ENCODE measurements at regions not wholly inside any gene's neighbourhood (a gene's known extent, or its start where the extent isn't known, plus 50 kb on each side); places are given as distances from the start of the nearest gene placed in this dataset.

- no peaks in the 10 kb centered on the region for H3K27me3 ChIP-seq (ENCODE audit: low read depth, low read length)
- H3K27ac ChIP-seq (ENCODE audit: low read length) = no peak overlapping the region
- H3K36me3 ChIP-seq (ENCODE audit: control insufficient read depth in 1 of 2, insufficient read depth in 2 of 2, low read length in 2 of 2) = no peaks in the 10 kb centered on the region
- no peaks in the 10 kb centered on the region for H3K4me1 ChIP-seq (ENCODE audit: control insufficient read depth in 1 of 2, insufficient read depth in 2 of 2, low read length in 2 of 2)
- peaks cover 0 to 4% of the 10 kb centered on the region in 2 donors for H3K9me3 ChIP-seq (ENCODE audit: control insufficient read depth in 1 of 2, low read length in 2 of 2)
- H3K4me3 ChIP-seq (ENCODE audit: low read depth in 1 of 2, low read length in 2 of 2) = no peak overlapping the region
Measured at GRCh38 chr16:17603626-17604025, 132.9 kb upstream of the XYLT1 start.

- H3K9me3 ChIP-seq (ENCODE audit: control insufficient read depth in 1 of 2, low read length in 2 of 2) = peaks cover 0 to 5% of the 10 kb centered on the region in 2 donors
- no peaks in the 10 kb centered on the region for H3K4me1 ChIP-seq (ENCODE audit: control insufficient read depth in 1 of 2, insufficient read depth in 2 of 2, low read length in 2 of 2)
- no peak overlapping the region for H3K27ac ChIP-seq (ENCODE audit: low read length)
- H3K27me3 ChIP-seq (ENCODE audit: low read depth, low read length) = no peaks in the 10 kb centered on the region
- H3K4me3 ChIP-seq (ENCODE audit: low read depth in 1 of 2, low read length in 2 of 2) = no peak overlapping the region
- no peaks in the 10 kb centered on the region for H3K36me3 ChIP-seq (ENCODE audit: control insufficient read depth in 1 of 2, insufficient read depth in 2 of 2, low read length in 2 of 2)
Measured at GRCh38 chr16:17602678-17603077, 131.9 kb upstream of the XYLT1 start.

GRCh38 chr16:17598968-17599367, 128.2 kb upstream of the XYLT1 start:
- H3K4me3 ChIP-seq (ENCODE audit: low read depth in 1 of 2, low read length in 2 of 2) = no peak overlapping the region
- H3K4me1 ChIP-seq (ENCODE audit: control insufficient read depth in 1 of 2, insufficient read depth in 2 of 2, low read length in 2 of 2) = no peaks in the 10 kb centered on the region
- H3K36me3 ChIP-seq (ENCODE audit: control insufficient read depth in 1 of 2, insufficient read depth in 2 of 2, low read length in 2 of 2) = no peaks in the 10 kb centered on the region

DNA sequence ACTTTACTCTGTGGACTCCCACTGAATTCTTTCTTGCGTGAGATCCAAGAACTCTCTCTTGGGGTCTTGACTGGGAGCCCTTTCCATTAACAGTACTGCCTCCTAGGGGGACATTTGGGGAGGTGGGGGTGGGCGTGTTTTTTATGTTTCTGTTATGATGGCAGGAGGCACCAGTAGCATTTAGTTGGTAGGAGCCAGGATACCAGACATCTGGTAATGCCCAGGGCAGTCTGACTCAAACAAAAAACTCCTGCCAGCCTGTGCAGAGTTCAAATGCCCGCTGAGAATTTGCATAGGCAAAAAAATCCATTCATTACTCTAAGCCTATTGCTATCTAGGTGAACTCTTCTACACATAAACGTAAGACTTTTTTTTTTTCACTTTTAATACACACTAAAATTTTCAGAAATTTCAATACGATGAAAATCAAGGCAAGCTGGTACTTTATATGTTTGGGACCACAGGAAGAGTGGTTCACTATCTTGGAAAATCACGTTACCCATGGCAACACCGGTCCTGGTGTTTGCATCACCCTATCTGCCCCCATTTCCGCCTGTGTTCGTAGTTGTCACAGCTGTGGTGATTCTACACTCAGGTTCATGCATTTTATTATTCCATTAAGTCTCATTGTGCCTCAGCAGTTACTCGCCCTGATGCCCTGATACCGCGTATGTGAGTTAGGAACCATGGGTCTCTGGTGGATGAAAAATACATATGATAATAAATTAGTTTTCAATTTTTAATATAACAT, 121.1 kb upstream of the XYLT1 start:
- Histone ChIP-seq H3K4me1 (ENCODE audit: control insufficient read depth in 1 of 2, insufficient read depth in 2 of 2, low read length in 2 of 2) (no peaks in the 10 kb centered on the region), H3K36me3 (ENCODE audit: control insufficient read depth in 1 of 2, insufficient read depth in 2 of 2, low read length in 2 of 2) (no peaks in the 10 kb centered on the region), H3K27ac (ENCODE audit: low read length) (no peak overlapping the region), H3K27me3 (ENCODE audit: low read depth, low read length) (no peaks in the 10 kb centered on the region), H3K9me3 (ENCODE audit: control insufficient read depth in 1 of 2, low read length in 2 of 2) (peaks cover 0 to 3% of the 10 kb centered on the region in 2 donors), H3K4me3 (ENCODE audit: low read depth in 1 of 2, low read length in 2 of 2) (no peak overlapping the region)

More at GRCh38 chr16:17598968-17599367, 128.2 kb upstream of the XYLT1 start:
- Histone ChIP-seq H3K9me3 (ENCODE audit: control insufficient read depth in 1 of 2, low read length in 2 of 2) (peaks cover 0 to 5% of the 10 kb centered on the region in 2 donors), H3K27me3 (ENCODE audit: low read depth, low read length) (no peaks in the 10 kb centered on the region), H3K27ac (ENCODE audit: low read length) (no peak overlapping the region)

- Histone ChIP-seq H3K36me3 (ENCODE audit: control insufficient read depth in 1 of 2, insufficient read depth in 2 of 2, low read length in 2 of 2) (no peaks in the 10 kb centered on the region), H3K27ac (ENCODE audit: low read length) (no peak overlapping the region), H3K27me3 (ENCODE audit: low read depth, low read length) (no peaks in the 10 kb centered on the region), H3K4me1 (ENCODE audit: control insufficient read depth in 1 of 2, insufficient read depth in 2 of 2, low read length in 2 of 2) (no peaks in the 10 kb centered on the region), H3K9me3 (ENCODE audit: control insufficient read depth in 1 of 2, low read length in 2 of 2) (peaks cover 0 to 6% of the 10 kb centered on the region in 2 donors), H3K4me3 (ENCODE audit: low read depth in 1 of 2, low read length in 2 of 2) (no peak overlapping the region)
Measured at GRCh38 chr16:17590711-17591654, 120.2 kb upstream of the XYLT1 start.

DNA sequence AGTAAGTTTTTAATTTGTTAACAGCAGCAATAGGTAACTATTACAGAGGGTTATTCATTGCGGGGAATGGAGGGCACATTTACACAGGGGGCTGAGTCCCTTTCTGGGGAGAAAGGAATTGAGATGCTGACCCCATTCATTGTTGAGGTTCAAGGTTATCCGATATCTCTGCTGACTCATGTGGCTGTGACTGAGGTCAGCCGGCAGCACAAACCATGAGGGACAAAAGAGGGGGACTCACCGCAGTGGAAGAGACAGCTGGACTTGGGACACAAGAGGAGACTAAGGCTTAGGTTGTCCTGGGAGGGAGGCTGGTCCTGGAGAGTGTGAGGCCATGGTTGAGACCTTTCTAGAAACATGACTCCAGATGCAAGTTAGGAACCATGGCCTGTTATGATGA, 119.1 kb upstream of the XYLT1 start:
- H3K27ac ChIP-seq (ENCODE audit: low read length) = no peak overlapping the region
- H3K9me3 ChIP-seq (ENCODE audit: control insufficient read depth in 1 of 2, low read length in 2 of 2) = peaks cover 0 to 6% of the 10 kb centered on the region in 2 donors
- no peaks in the 10 kb centered on the region for H3K36me3 ChIP-seq (ENCODE audit: control insufficient read depth in 1 of 2, insufficient read depth in 2 of 2, low read length in 2 of 2)
- H3K4me3 ChIP-seq (ENCODE audit: low read depth in 1 of 2, low read length in 2 of 2) = no peak overlapping the region
- no peaks in the 10 kb centered on the region for H3K27me3 ChIP-seq (ENCODE audit: low read depth, low read length)
- no peaks in the 10 kb centered on the region for H3K4me1 ChIP-seq (ENCODE audit: control insufficient read depth in 1 of 2, insufficient read depth in 2 of 2, low read length in 2 of 2)

- Histone ChIP-seq H3K4me3 (ENCODE audit: low read depth in 1 of 2, low read length in 2 of 2) (no peak overlapping the region), H3K4me1 (ENCODE audit: control insufficient read depth in 1 of 2, insufficient read depth in 2 of 2, low read length in 2 of 2) (no peaks in the 10 kb centered on the region), H3K27me3 (ENCODE audit: low read depth, low read length) (no peaks in the 10 kb centered on the region), H3K27ac (ENCODE audit: low read length) (no peak overlapping the region), H3K9me3 (ENCODE audit: control insufficient read depth in 1 of 2, low read length in 2 of 2) (peaks cover 0 to 6% of the 10 kb centered on the region in 2 donors), H3K36me3 (ENCODE audit: control insufficient read depth in 1 of 2, insufficient read depth in 2 of 2, low read length in 2 of 2) (no peaks in the 10 kb centered on the region)
Measured at GRCh38 chr16:17585449-17586074, 114.8 kb upstream of the XYLT1 start.

- Histone ChIP-seq H3K27ac (ENCODE audit: low read length) (no peak overlapping the region), H3K27me3 (ENCODE audit: low read depth, low read length) (no peaks in the 10 kb centered on the region), H3K36me3 (ENCODE audit: control insufficient read depth in 1 of 2, insufficient read depth in 2 of 2, low read length in 2 of 2) (no peaks in the 10 kb centered on the region), H3K9me3 (ENCODE audit: control insufficient read depth in 1 of 2, low read length in 2 of 2) (peaks cover 0 to 2% of the 10 kb centered on the region in 2 donors), H3K4me1 (ENCODE audit: control insufficient read depth in 1 of 2, insufficient read depth in 2 of 2, low read length in 2 of 2) (no peaks in the 10 kb centered on the region), H3K4me3 (ENCODE audit: low read depth in 1 of 2, low read length in 2 of 2) (no peak overlapping the region)
Measured at GRCh38 chr16:17578981-17579874, 108.5 kb upstream of the XYLT1 start.

- H3K9me3 ChIP-seq (ENCODE audit: control insufficient read depth in 1 of 2, low read length in 2 of 2) = peaks cover 0 to 2% of the 10 kb centered on the region in 2 donors
- H3K36me3 ChIP-seq (ENCODE audit: control insufficient read depth in 1 of 2, insufficient read depth in 2 of 2, low read length in 2 of 2) = no peaks in the 10 kb centered on the region
- H3K4me3 ChIP-seq (ENCODE audit: low read depth in 1 of 2, low read length in 2 of 2) = no peak overlapping the region
- no peaks in the 10 kb centered on the region for H3K27me3 ChIP-seq (ENCODE audit: low read depth, low read length)
- no peaks in the 10 kb centered on the region for H3K4me1 ChIP-seq (ENCODE audit: control insufficient read depth in 1 of 2, insufficient read depth in 2 of 2, low read length in 2 of 2)
- no peak overlapping the region for H3K27ac ChIP-seq (ENCODE audit: low read length)
Measured at GRCh38 chr16:17574256-17574655, 103.5 kb upstream of the XYLT1 start.

- Histone ChIP-seq H3K36me3 (ENCODE audit: control insufficient read depth in 1 of 2, insufficient read depth in 2 of 2, low read length in 2 of 2) (no peaks in the 10 kb centered on the region), H3K4me3 (ENCODE audit: low read depth in 1 of 2, low read length in 2 of 2) (no peak overlapping the region), H3K27ac (ENCODE audit: low read length) (no peak overlapping the region), H3K4me1 (ENCODE audit: control insufficient read depth in 1 of 2, insufficient read depth in 2 of 2, low read length in 2 of 2) (no peaks in the 10 kb centered on the region), H3K9me3 (ENCODE audit: control insufficient read depth in 1 of 2, low read length in 2 of 2) (peaks cover 0 to 2% of the 10 kb centered on the region in 2 donors), H3K27me3 (ENCODE audit: low read depth, low read length) (no peaks in the 10 kb centered on the region)
Measured at GRCh38 chr16:17572145-17572544, 101.4 kb upstream of the XYLT1 start.
